GM12878 (cell line): ENCODE measurements at regions not wholly inside any gene's neighbourhood (a gene's known extent, or its start where the extent isn't known, plus 50 kb on each side); places are given as distances from the start of the nearest gene placed in this dataset.

ENCODE experiments used
- ATAC-seq: fragments of 200-7000 bp; cut with Tn5 transposase; 3 replicates; pipeline ENCODE4 v1.9.1; 2020; ENCODE audit warnings: mild to moderate bottlenecking, moderate library complexity
- BruUV-seq: library from RNA; stranded (reverse); fragments of 400-500 nt; replicated peaks from 2 replicates; lab custom pipeline; 2021; lab: Mats Ljungman, UMichigan
- CTCF ChIA-PET: fragments of 300-600 bp; sonication (Branson Sonifier 250); formaldehyde crosslinking; extraction: SDS; loops from one replicate; lab custom pipeline; 2021; ENCODE audit warnings: inconsistent platforms; lab: Yijun Ruan, JAX
- POLR2A ChIA-PET: fragments of 350-600 bp; formaldehyde crosslinking; extraction: SDS; loops from one replicate; lab custom pipeline; 2021; ENCODE audit warnings: inconsistent platforms; lab: Charles Lee
- RAD21 ChIA-PET: fragments of 300-600 bp; sonication (Branson Sonifier 250); formaldehyde crosslinking; loops from one replicate; lab custom pipeline; 2023; ENCODE audit warnings: antibody characterized with exemption; ENCODE audit not compliant: unreplicated experiment; lab: Charles Lee
- SMC1A ChIA-PET: fragments of 300-600 bp; sonication (Branson Sonifier 250); formaldehyde crosslinking; loops from one replicate; lab custom pipeline; 2023; ENCODE audit not compliant: unreplicated experiment, uncharacterized antibody; lab: Charles Lee
- DNase-seq: peaks from one replicate; pipeline ENCODE4 v3.0.0-alpha.2; 2011; ENCODE audit warnings: low read depth, low spot score
- FAIRE-seq: peaks from 3 replicates; lab custom pipeline; 2011; peaks lifted over from hg19 to GRCh38; lab: Jason Lieb, UNC
- H2AFZ ChIP-seq: 2 replicates; pipeline ENCODE4 v1.6.0; 2011; ENCODE audit warnings: low read depth, low read length, control low read depth; ENCODE audit not compliant: control insufficient read depth
- H3K27ac ChIP-seq: 2 replicates; pipeline ENCODE4 v1.5.1; 2011; ENCODE audit warnings: control low read depth; ENCODE audit not compliant: control insufficient read depth, insufficient read depth
- H3K27me3 ChIP-seq, 2 experiments: replicated peaks in 1 of 2; 2 replicates each; pipeline versions ENCODE4 v1.6.0 to v1.6.1; 2011; ENCODE audit warnings: low read length in 1 of 2; ENCODE audit not compliant: control insufficient read depth in 2 of 2, insufficient read depth in 2 of 2
- H3K36me3 ChIP-seq, 2 experiments: 2 replicates each; pipeline ENCODE4 v1.5.1; 2011; ENCODE audit warnings: low read length in 1 of 2; ENCODE audit not compliant: control insufficient read depth in 2 of 2, insufficient read depth in 2 of 2
- H3K4me1 ChIP-seq: 2 replicates; pipeline ENCODE4 v1.6.1; 2011; ENCODE audit warnings: mild to moderate bottlenecking, low read length, moderate library complexity, mixed read lengths; ENCODE audit not compliant: control insufficient read depth, insufficient read depth
- H3K4me2 ChIP-seq: 2 replicates; pipeline ENCODE4 v1.6.0; 2011; ENCODE audit warnings: control low read depth; ENCODE audit not compliant: control insufficient read depth, insufficient read depth
- H3K4me3 ChIP-seq: fragments of 200-600 bp; sonication (generic); 2 replicates; pipeline ENCODE4 v1.5.1; 2016
- H3K79me2 ChIP-seq: 2 replicates; pipeline ENCODE4 v1.6.0; 2011; ENCODE audit warnings: low read length; ENCODE audit not compliant: control insufficient read depth, insufficient read depth
- H3K9ac ChIP-seq: 2 replicates; pipeline ENCODE4 v1.8.0; 2011; ENCODE audit warnings: low read length, control low read depth, mixed read lengths; ENCODE audit not compliant: control insufficient read depth, insufficient read depth
- H3K9me3 ChIP-seq: replicated peaks from 3 replicates; pipeline ENCODE4 v1.5.1; 2011; ENCODE audit warnings: mild to moderate bottlenecking, low read length; ENCODE audit not compliant: control insufficient read depth, insufficient read depth
- H4K20me1 ChIP-seq: 2 replicates; pipeline ENCODE4 v1.6.0; 2011; ENCODE audit not compliant: control insufficient read depth, insufficient read depth
- ASH2L ChIP-seq: fragments of 300-600, 200-600 bp; sonication (generic); IDR thresholded peaks from 2 replicates; pipeline ENCODE4 v1.6.1; 2017; ENCODE audit warnings: low read depth, mild to moderate bottlenecking, borderline replicate concordance
- CEBPB ChIP-seq, 2 experiments: fragments of 150-350 bp in 1 of 2; IDR thresholded peaks; 2 replicates each; pipeline ENCODE4 v1.6.1; 2012 to 2014; ENCODE audit warnings: low read depth in 2 of 2, low read length in 2 of 2, borderline replicate concordance in 1 of 2, inconsistent platforms in 1 of 2
- IKZF1 ChIP-seq: fragments of 450-650 bp; conservative IDR thresholded peaks from 2 replicates; pipeline ENCODE4 v1.6.1; 2017; ENCODE audit warnings: antibody characterized with exemption, mild to moderate bottlenecking
- IKZF2 ChIP-seq, 2 experiments: fragments of 450-650 bp; IDR thresholded peaks; 2 replicates each; pipeline ENCODE4 v1.6.1; 2017; ENCODE audit warnings: mild to moderate bottlenecking in 2 of 2, moderate library complexity in 2 of 2
- KDM1A ChIP-seq: fragments of 200-600 bp; sonication (generic); IDR thresholded peaks from 2 replicates; pipeline ENCODE4 v1.6.1; 2016; ENCODE audit warnings: borderline replicate concordance
- NFYA ChIP-seq: IDR thresholded peaks from 2 replicates; pipeline ENCODE4 v1.6.1; 2011; ENCODE audit warnings: low read depth, mild to moderate bottlenecking, low read length, improper control_type of control experiment, borderline replicate concordance
- SMAD1 ChIP-seq: fragments of 450-650 bp; IDR thresholded peaks from 2 replicates; pipeline ENCODE4 v1.6.1; 2018; ENCODE audit warnings: mild to moderate bottlenecking, low read depth; ENCODE audit not compliant: partially characterized antibody
- SMC3 ChIP-seq: IDR thresholded peaks from 2 replicates; pipeline ENCODE4 v1.6.1; 2011; ENCODE audit warnings: low read length, improper control_type of control experiment, borderline replicate concordance
- SP1 ChIP-seq: IDR thresholded peaks from one replicate; pipeline ENCODE4 v1.6.1; 2011; ENCODE audit warnings: low read depth, low read length
- SPI1 ChIP-seq: IDR thresholded peaks from 2 replicates; pipeline ENCODE4 v1.6.1; 2011; ENCODE audit warnings: low read depth, mild to moderate bottlenecking, low read length, moderate library complexity, borderline replicate concordance; ENCODE audit not compliant: insufficient read depth
- WGBS: methylation state at CpG from one replicate; pipeline ENCODE4 v1.1.6; 2016; ENCODE audit warnings: low lambda C conversion rate; ENCODE audit not compliant: insufficient replicate concordance, insufficient coverage; ENCODE audit errors: missing lambda C conversion rate; 5-methylcytosine and 5-hydroxymethylcytosine counted together
- in situ Hi-C: fragments of 300-500 bp; cut with MboI; formaldehyde crosslinking; loops from 9 replicates; pipeline ENCODE4 v1.14.3; 2018; ENCODE audit warnings: mixed read lengths
- intact Hi-C: fragments of 100-400 bp; cut with micrococcal nuclease; formaldehyde crosslinking; loops from one replicate; pipeline ENCODE4 v1.14.2; 2022; ENCODE audit not compliant: unreplicated experiment
- TF ChIP-seq, protein P1 (sequence below): IDR thresholded peaks from 2 replicates; pipeline ENCODE4 v1.6.1; 2012; ENCODE audit warnings: mild to moderate bottlenecking, low read depth, low read length

DNA sequence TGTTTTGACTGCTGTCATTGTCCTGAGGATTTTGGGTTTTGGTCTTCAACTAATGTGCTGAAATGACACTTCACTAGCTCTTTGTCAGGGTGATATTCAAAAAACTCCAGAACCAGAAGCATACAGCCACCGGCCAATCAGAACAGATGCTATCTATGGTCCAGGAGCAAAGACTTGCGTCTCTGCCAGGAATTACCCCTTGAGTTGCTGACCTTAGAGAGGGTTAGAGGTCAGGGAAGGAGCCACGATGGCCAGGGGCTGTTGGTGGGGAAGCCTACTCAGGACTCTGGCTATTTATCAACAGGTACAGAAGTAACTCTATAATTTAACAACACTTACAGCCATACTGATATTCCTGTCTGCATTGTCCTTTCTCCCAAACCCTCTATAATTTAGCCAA is 356.8 kb downstream of the EFNA5 start:
- intact Hi-C loops, result no loop called here
- BruUV-seq, result no TSS peak
- TF ChIP-seq CEBPB (IDR thresholded peaks at IDR 0.05; ENCODE audit: borderline replicate concordance in 1 of 2, low read depth in 2 of 2, low read length in 2 of 2) (no peak), SP1 (no peak), NFYA (no peak), ASH2L (no peak), SMAD1 (no peak)
- WGBS, result 32% methylated on average over 3 of the region's 3 CpGs
- no peak overlapping the region for H3K4me2 ChIP-seq
- no peak overlapping the region for H3K4me3 ChIP-seq
- FAIRE-seq (no peak), DNase-seq (no peak), ATAC-seq (no peak)
- ChIA-PET POLR2A (no interaction called here), SMC1A (interaction anchor here (0.8 to 1.4 kb wide), 5 partner anchors 8 to 44 kb away, joined by 3 to 5 read pairs (median 4); no protein-coding TSS in a partner anchor), CTCF (interaction anchor here (1.8 kb wide), 1 partner anchor 66 kb away, joined by 5 read pairs; no protein-coding TSS in a partner anchor), RAD21 (interaction anchor here (1.1 kb wide), 1 partner anchor 46 kb away, joined by 3 read pairs; no protein-coding TSS in a partner anchor)
- H4K20me1 ChIP-seq, result no peaks in the 10 kb centered on the region
- H3K36me3 ChIP-seq, result no peaks in the 10 kb centered on the region
- H2AFZ ChIP-seq, result no peak overlapping the region
- H3K27me3 ChIP-seq, result peaks cover 0 to 2% of the 10 kb centered on the region in 2 experiments; a peak in 1 of 4 replicates
- H3K4me1 ChIP-seq, result no peaks in the 10 kb centered on the region
- H3K9me3 ChIP-seq, result no peaks in the 10 kb centered on the region; the same call in 1 of the 3 replicates
- H3K27ac ChIP-seq, result no peak overlapping the region
- in situ Hi-C loops, result no loop called here
- no peaks in the 10 kb centered on the region for H3K79me2 ChIP-seq
- no peak overlapping the region for H3K9ac ChIP-seq

DNA sequence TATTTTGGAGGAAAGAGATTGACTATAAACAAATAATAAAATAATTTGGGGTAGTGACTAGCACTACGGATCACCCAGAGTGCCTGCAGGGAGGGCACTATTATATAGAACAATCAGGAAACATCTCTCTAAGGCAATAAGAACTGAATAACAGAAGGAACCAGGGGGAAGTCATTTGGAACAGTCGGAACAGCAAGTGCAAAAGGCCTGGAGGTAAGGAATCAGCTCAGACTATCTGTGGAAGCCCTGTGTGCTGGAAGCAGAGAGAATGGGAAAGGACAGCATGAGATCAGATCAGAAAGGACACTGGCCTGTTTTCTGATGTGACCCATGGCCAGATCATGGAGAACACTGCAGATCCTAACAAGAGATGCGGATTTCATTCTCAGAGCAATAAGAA is 357.6 kb downstream of the EFNA5 start:
- POLR2A ChIA-PET, result no interaction called here
- Histone ChIP-seq H3K4me3 (no peak overlapping the region), H3K27me3 (peaks cover 0 to 2% of the 10 kb centered on the region in 2 experiments; a peak in 1 of 4 replicates), H4K20me1 (no peaks in the 10 kb centered on the region), H3K4me1 (no peaks in the 10 kb centered on the region), H3K9me3 (no peaks in the 10 kb centered on the region; the same call in 1 of the 3 replicates), H3K4me2 (no peak overlapping the region), H3K36me3 (no peaks in the 10 kb centered on the region), H3K9ac (no peak overlapping the region), H3K79me2 (no peaks in the 10 kb centered on the region), H2AFZ (no peak overlapping the region), H3K27ac (no peak overlapping the region)
- RAD21 ChIA-PET, result no interaction called here
- no peak for FAIRE-seq
- no peak for DNase-seq
- no peak for TF ChIP-seq SPI1
- no peak for TF ChIP-seq IKZF1
- no peak for TF ChIP-seq IKZF2 (IDR thresholded peaks at IDR 0.05)
- TF ChIP-seq SMC3, result no peak
- TF ChIP-seq KDM1A, result no peak
- TF ChIP-seq, protein P1, sequence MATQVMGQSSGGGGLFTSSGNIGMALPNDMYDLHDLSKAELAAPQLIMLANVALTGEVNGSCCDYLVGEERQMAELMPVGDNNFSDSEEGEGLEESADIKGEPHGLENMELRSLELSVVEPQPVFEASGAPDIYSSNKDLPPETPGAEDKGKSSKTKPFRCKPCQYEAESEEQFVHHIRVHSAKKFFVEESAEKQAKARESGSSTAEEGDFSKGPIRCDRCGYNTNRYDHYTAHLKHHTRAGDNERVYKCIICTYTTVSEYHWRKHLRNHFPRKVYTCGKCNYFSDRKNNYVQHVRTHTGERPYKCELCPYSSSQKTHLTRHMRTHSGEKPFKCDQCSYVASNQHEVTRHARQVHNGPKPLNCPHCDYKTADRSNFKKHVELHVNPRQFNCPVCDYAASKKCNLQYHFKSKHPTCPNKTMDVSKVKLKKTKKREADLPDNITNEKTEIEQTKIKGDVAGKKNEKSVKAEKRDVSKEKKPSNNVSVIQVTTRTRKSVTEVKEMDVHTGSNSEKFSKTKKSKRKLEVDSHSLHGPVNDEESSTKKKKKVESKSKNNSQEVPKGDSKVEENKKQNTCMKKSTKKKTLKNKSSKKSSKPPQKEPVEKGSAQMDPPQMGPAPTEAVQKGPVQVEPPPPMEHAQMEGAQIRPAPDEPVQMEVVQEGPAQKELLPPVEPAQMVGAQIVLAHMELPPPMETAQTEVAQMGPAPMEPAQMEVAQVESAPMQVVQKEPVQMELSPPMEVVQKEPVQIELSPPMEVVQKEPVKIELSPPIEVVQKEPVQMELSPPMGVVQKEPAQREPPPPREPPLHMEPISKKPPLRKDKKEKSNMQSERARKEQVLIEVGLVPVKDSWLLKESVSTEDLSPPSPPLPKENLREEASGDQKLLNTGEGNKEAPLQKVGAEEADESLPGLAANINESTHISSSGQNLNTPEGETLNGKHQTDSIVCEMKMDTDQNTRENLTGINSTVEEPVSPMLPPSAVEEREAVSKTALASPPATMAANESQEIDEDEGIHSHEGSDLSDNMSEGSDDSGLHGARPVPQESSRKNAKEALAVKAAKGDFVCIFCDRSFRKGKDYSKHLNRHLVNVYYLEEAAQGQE, result no peak
- 63% methylated on average over 3 of the region's 3 CpGs for WGBS
- SMC1A ChIA-PET, result interaction anchor here (0.8 to 1.5 kb wide), 5 partner anchors 9 to 45 kb away, joined by 3 to 5 read pairs (median 4); no protein-coding TSS in a partner anchor
- ATAC-seq, result no peak
- BruUV-seq, result no TSS peak
- CTCF ChIA-PET, result interaction anchor here (0.8 to 1.8 kb wide), 3 partner anchors 25 to 240 kb away, joined by 3 to 5 read pairs (median 3); no protein-coding TSS in a partner anchor
- intact Hi-C loops (no loop called here), in situ Hi-C loops (no loop called here)
